ENCODE measurements at regions not wholly inside any gene's neighbourhood (a gene's known extent, or its start where the extent isn't known, plus 50 kb on each side); places are given as distances from the start of the nearest gene placed in this dataset.

- no peak for TF ChIP-seq CTCF (IDR thresholded peaks at IDR 0.05)
- TF ChIP-seq POLR2A (IDR thresholded peaks at IDR 0.05) = no peak
- TF ChIP-seq POLR2AphosphoS5 (IDR thresholded peaks at IDR 0.05; ENCODE audit: insufficient read depth in 1 of 2, low read depth in 1 of 2) = no peak
These were observed 524.4 kb downstream of the LMO7 start for GRCh38 chr13:76160506-76160905.
